Gastroesophageal sphincter (tissue), 4 donors: ENCODE measurements at regions not wholly inside any gene's neighbourhood (a gene's known extent, or its start where the extent isn't known, plus 50 kb on each side); places are given as distances from the start of the nearest gene placed in this dataset.

Experiments used
- ATAC-seq: fragments of 150-250 bp; one replicate; pipeline ENCODE4 v1.9.1; 2016; ENCODE audit warnings: mild to moderate bottlenecking, moderate library complexity
- H3K27ac ChIP-seq, 4 donors: fragments of 200-600 bp; sonication (generic) in 3 of 4; 1 replicate in 3 of 4; 2 replicates in 1 of 4; pipeline ENCODE4 v1.5.1; 2016 to 2019
- H3K27me3 ChIP-seq: fragments of 200-600 bp; sonication (generic); one replicate; pipeline ENCODE4 v1.5.1; 2019
- H3K36me3 ChIP-seq, 2 donors: fragments of 200-600 bp; sonication (generic); one replicate each; pipeline ENCODE4 v1.5.1; 2019; ENCODE audit warnings: control low read depth in 1 of 2
- H3K4me1 ChIP-seq, 3 donors: fragments of 200-600 bp; sonication (generic); 1 replicate in 2 of 3; 2 replicates in 1 of 3; pipeline ENCODE4 v1.5.1; 2016 to 2019; ENCODE audit warnings: control low read depth in 2 of 3
- H3K4me3 ChIP-seq, 2 donors: fragments of 200-600 bp; sonication (generic); one replicate each; pipeline ENCODE4 v1.5.1; 2019; ENCODE audit warnings: mild to moderate bottlenecking in 1 of 2, moderate library complexity in 1 of 2
- H3K9me3 ChIP-seq, 3 donors: fragments of 200-600 bp; sonication (generic); one replicate each; pipeline ENCODE4 v1.5.1; 2017 to 2019; ENCODE audit warnings: control low read depth in 2 of 3
- EP300 ChIP-seq: sonication (generic); formaldehyde crosslinking; IDR thresholded peaks from one replicate; pipeline ENCODE4 v1.6.1; 2017; ENCODE audit warnings: antibody characterized with exemption, mild to moderate bottlenecking
- POLR2A ChIP-seq, 2 donors: fragments of 450-650 bp; IDR thresholded peaks; one replicate each; pipeline ENCODE4 v1.6.1; 2017; ENCODE audit warnings: antibody characterized with exemption in 2 of 2, mild to moderate bottlenecking in 2 of 2, moderate library complexity in 1 of 2
- POLR2AphosphoS5 ChIP-seq: sonication (generic); formaldehyde crosslinking; IDR thresholded peaks from one replicate; pipeline ENCODE4 v1.6.1; 2017; ENCODE audit warnings: antibody characterized with exemption
- WGBS, 2 donors: methylation state at CpG; one replicate each; pipeline ENCODE4 v1.1.5; 2018; ENCODE audit warnings: low coverage in 1 of 2; 5-methylcytosine and 5-hydroxymethylcytosine counted together
- TF ChIP-seq, protein P1 (sequence below), 4 experiments: fragments of 200-600 bp in 2 of 4; fragments of 450-650 bp in 2 of 4; sonication (generic) in 1 of 4; IDR thresholded peaks; one replicate each; pipeline ENCODE4 v1.5.1; 2017 to 2019; ENCODE audit warnings: antibody characterized with exemption in 4 of 4, mild to moderate bottlenecking in 2 of 4, moderate library complexity in 2 of 4

- Histone ChIP-seq H3K4me3 (no peak overlapping the region), H3K4me1 (no peaks in the 10 kb centered on the region), H3K27ac (no peak overlapping the region), H3K36me3 (no peaks in the 10 kb centered on the region), H3K9me3 (no peaks in the 10 kb centered on the region), H3K27me3 (no peaks in the 10 kb centered on the region)
- TF ChIP-seq POLR2A (IDR thresholded peaks at IDR 0.05) (no peak), POLR2AphosphoS5 (no peak), EP300 (no peak)
- TF ChIP-seq, protein P1, sequence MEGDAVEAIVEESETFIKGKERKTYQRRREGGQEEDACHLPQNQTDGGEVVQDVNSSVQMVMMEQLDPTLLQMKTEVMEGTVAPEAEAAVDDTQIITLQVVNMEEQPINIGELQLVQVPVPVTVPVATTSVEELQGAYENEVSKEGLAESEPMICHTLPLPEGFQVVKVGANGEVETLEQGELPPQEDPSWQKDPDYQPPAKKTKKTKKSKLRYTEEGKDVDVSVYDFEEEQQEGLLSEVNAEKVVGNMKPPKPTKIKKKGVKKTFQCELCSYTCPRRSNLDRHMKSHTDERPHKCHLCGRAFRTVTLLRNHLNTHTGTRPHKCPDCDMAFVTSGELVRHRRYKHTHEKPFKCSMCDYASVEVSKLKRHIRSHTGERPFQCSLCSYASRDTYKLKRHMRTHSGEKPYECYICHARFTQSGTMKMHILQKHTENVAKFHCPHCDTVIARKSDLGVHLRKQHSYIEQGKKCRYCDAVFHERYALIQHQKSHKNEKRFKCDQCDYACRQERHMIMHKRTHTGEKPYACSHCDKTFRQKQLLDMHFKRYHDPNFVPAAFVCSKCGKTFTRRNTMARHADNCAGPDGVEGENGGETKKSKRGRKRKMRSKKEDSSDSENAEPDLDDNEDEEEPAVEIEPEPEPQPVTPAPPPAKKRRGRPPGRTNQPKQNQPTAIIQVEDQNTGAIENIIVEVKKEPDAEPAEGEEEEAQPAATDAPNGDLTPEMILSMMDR (IDR thresholded peaks at IDR 0.05) = no peak
- WGBS, 2 donors = 34 to 58% methylated on average over 4 of the region's 4 CpGs
- no peak for ATAC-seq
Measured at GRCh38 chr6:146968041-146968760, 236.0 kb upstream of the STXBP5 start.

DNA sequence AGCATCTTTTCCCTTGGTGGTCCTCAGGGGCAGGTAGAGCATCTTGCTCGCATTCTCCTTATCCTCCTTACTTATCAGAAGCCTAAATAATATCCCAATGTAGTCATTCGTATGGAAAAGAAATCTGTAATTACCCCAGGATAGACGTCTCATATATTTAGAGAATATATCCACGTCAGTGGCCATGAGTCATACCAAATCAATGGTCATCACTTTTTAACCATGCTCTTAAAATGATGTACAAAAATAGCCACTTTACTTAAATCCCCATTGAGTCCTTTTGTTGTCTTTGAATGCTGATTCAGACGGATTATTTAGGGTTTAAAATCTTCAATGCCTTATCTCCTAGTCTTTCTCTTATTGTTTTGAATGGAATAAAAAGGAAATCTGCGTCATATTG, 231.7 kb upstream of the STXBP5 start:
- no peak for ATAC-seq
- H3K36me3 ChIP-seq = no peaks in the 10 kb centered on the region
- no peaks in the 10 kb centered on the region for H3K9me3 ChIP-seq
- no peak overlapping the region for H3K4me3 ChIP-seq
- TF ChIP-seq, protein P1 (IDR thresholded peaks at IDR 0.05) = no peak
- TF ChIP-seq POLR2AphosphoS5 (no peak), POLR2A (IDR thresholded peaks at IDR 0.05) (no peak), EP300 (no peak)
- no peaks in the 10 kb centered on the region for H3K27me3 ChIP-seq
- H3K4me1 ChIP-seq = no peaks in the 10 kb centered on the region
- 79 to 86% methylated on average over 6 of the region's 6 CpGs for WGBS, 2 donors
- H3K27ac ChIP-seq = no peak overlapping the region

DNA sequence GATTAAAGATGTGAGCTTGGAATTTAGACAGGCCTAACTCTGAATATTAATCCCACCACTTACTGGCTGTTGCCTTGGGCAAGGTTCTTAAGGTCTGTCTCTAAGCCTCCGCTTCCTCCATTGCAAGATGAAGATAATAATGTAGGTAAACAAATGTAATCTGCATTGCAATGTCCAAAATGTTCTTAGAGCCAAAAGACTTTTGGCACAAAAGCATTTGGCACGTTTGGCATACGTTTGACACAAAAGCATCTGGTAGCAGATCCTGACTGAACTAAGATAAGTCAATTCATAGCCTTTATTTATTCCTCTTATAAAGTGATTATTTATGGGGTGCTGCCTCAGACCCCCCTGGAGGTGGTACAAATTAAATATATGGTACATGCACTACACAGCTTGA, 229.9 kb upstream of the STXBP5 start:
- Histone ChIP-seq H3K4me3 (no peak overlapping the region), H3K27me3 (no peaks in the 10 kb centered on the region), H3K9me3 (no peaks in the 10 kb centered on the region), H3K27ac (no peak overlapping the region), H3K36me3 (no peaks in the 10 kb centered on the region), H3K4me1 (no peaks in the 10 kb centered on the region)
- no peak for ATAC-seq
- WGBS, 2 donors = 52 to 91% methylated on average over 3 of the region's 3 CpGs
- TF ChIP-seq POLR2A (IDR thresholded peaks at IDR 0.05) (no peak), POLR2AphosphoS5 (no peak), EP300 (no peak)
- TF ChIP-seq, protein P1 (IDR thresholded peaks at IDR 0.05) = no peak

GRCh38 chr6:146975093-146975492, 229.1 kb upstream of the STXBP5 start:
- H3K4me1 ChIP-seq = no peaks in the 10 kb centered on the region
- WGBS, 2 donors = 20 to 59% methylated on average over 1 to 2 of the region's 3 CpGs
- no peak for TF ChIP-seq POLR2AphosphoS5
- no peak for TF ChIP-seq POLR2A (IDR thresholded peaks at IDR 0.05)
- no peak for TF ChIP-seq EP300
- TF ChIP-seq, protein P1 (IDR thresholded peaks at IDR 0.05) = no peak
- H3K27me3 ChIP-seq = no peaks in the 10 kb centered on the region
- H3K36me3 ChIP-seq = no peaks in the 10 kb centered on the region
- H3K9me3 ChIP-seq = no peaks in the 10 kb centered on the region
- no peak for ATAC-seq
- no peak overlapping the region for H3K27ac ChIP-seq
- no peak overlapping the region for H3K4me3 ChIP-seq

- ATAC-seq = no peak
Measured at GRCh38 chr6:146980900-146981329, 223.3 kb upstream of the STXBP5 start.

More at GRCh38 chr6:146980900-146981329, 223.3 kb upstream of the STXBP5 start:
- no peak overlapping the region for H3K27ac ChIP-seq
- 89 to 90% methylated on average over 3 to 4 of the region's 4 CpGs for WGBS, 2 donors
- H3K9me3 ChIP-seq = no peaks in the 10 kb centered on the region
- no peaks in the 10 kb centered on the region for H3K4me1 ChIP-seq
- no peaks in the 10 kb centered on the region for H3K36me3 ChIP-seq
- no peak for TF ChIP-seq POLR2A (IDR thresholded peaks at IDR 0.05)
- TF ChIP-seq, protein P1 (IDR thresholded peaks at IDR 0.05) = no peak
- no peak for TF ChIP-seq EP300
- no peak for TF ChIP-seq POLR2AphosphoS5
- H3K27me3 ChIP-seq = no peaks in the 10 kb centered on the region
- no peak overlapping the region for H3K4me3 ChIP-seq
